AG04450 (cell line): ENCODE measurements at regions not wholly inside any gene's neighbourhood (a gene's known extent, or its start where the extent isn't known, plus 50 kb on each side); places are given as distances from the start of the nearest gene placed in this dataset.

Experiments
- CTCF ChIA-PET: fragments of 300-600, 350-600 bp; formaldehyde crosslinking; extraction: SDS; loops from one replicate; lab custom pipeline; 2022; ENCODE audit warnings: antibody characterized with exemption, inconsistent platforms; lab: Charles Lee
- POLR2A ChIA-PET: fragments of 350-600 bp; formaldehyde crosslinking; extraction: SDS; loops from one replicate; lab custom pipeline; 2021; ENCODE audit warnings: antibody characterized with exemption, inconsistent platforms; lab: Yijun Ruan, JAX
- DNase-seq: peaks from one replicate; pipeline ENCODE4 v3.0.0-alpha.2; 2011; ENCODE audit warnings: low read depth, low spot score
- H3K27ac ChIP-seq: one replicate; pipeline ENCODE4 v1.5.1; 2012; ENCODE audit warnings: low read depth, low read length, control low read depth
- H3K27me3 ChIP-seq: one replicate; pipeline ENCODE4 v1.6.0; 2012; ENCODE audit warnings: low read length; ENCODE audit not compliant: control insufficient read depth, insufficient read depth
- H3K4me3 ChIP-seq: 2 replicates; pipeline ENCODE4 v1.5.1; 2011; ENCODE audit warnings: mild to moderate bottlenecking, low read depth, low read length, control low read depth
- H3K9me3 ChIP-seq: 2 replicates; pipeline ENCODE4 v1.5.1; 2012; ENCODE audit warnings: low read length; ENCODE audit not compliant: control insufficient read depth, insufficient read depth
- CTCF ChIP-seq: IDR thresholded peaks from 2 replicates; pipeline ENCODE4 v1.5.1; 2011; ENCODE audit warnings: low read depth, low read length, control low read depth, inconsistent platforms

- TF ChIP-seq CTCF = no peak
- no peak overlapping the region for H3K4me3 ChIP-seq
- POLR2A ChIA-PET = no interaction called here
- H3K9me3 ChIP-seq = no peaks in the 10 kb centered on the region
- H3K27me3 ChIP-seq = peaks cover 2% of the 10 kb centered on the region
- DNase-seq = no peak
- no peak overlapping the region for H3K27ac ChIP-seq
- CTCF ChIA-PET = no interaction called here
Observed at GRCh38 chr11:31921081-31921480, 110.0 kb upstream of the PAX6 start.

GRCh38 chr11:31919175-31919574 is 108.1 kb upstream of the PAX6 start:
- H3K4me3 ChIP-seq = no peak overlapping the region
- no peak for DNase-seq
- no peak for TF ChIP-seq CTCF
- H3K9me3 ChIP-seq = no peaks in the 10 kb centered on the region
- peaks cover 2% of the 10 kb centered on the region for H3K27me3 ChIP-seq
- ChIA-PET POLR2A (no interaction called here), CTCF (no interaction called here)
- no peak overlapping the region for H3K27ac ChIP-seq

DNA sequence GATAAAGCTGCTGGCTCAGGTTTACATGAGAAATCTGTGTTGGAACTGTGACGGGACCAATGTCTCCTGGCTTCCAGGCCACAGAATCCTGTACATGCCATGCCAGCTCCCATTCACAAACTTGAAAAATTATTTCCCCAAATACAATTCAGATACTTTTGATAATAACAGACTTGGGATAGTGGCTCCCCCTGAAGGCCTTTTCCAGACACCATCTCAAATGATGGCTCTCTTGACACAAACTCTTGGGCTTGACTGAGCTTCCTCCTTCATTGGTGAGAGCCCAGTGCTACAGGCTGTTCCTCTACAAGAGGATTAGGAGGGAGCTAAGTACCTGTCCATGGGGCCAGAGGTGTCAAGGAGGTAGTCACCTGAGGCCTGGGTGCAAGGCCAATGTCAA is 104.7 kb upstream of the PAX6 start:
- Histone ChIP-seq H3K27ac (no peak overlapping the region), H3K9me3 (no peaks in the 10 kb centered on the region), H3K27me3 (no peaks in the 10 kb centered on the region), H3K4me3 (no peak overlapping the region)
- POLR2A ChIA-PET = no interaction called here
- CTCF ChIA-PET = interaction anchor here (0.9 kb wide), 1 partner anchor 45 kb away, joined by 3 read pairs; no protein-coding TSS in a partner anchor
- no peak for TF ChIP-seq CTCF
- no peak for DNase-seq

- H3K9me3 ChIP-seq = no peaks in the 10 kb centered on the region
- no peak for DNase-seq
- ChIA-PET POLR2A (no interaction called here), CTCF (no interaction called here)
- no peak overlapping the region for H3K27ac ChIP-seq
- H3K27me3 ChIP-seq = no peaks in the 10 kb centered on the region
- no peak for TF ChIP-seq CTCF
- no peak overlapping the region for H3K4me3 ChIP-seq
Observed at GRCh38 chr11:31913985-31914384, 102.9 kb upstream of the PAX6 start.

- H3K9me3 ChIP-seq = no peaks in the 10 kb centered on the region
- no peak for DNase-seq
- no peaks in the 10 kb centered on the region for H3K27me3 ChIP-seq
- no peak overlapping the region for H3K4me3 ChIP-seq
- TF ChIP-seq CTCF = no peak
- no peak overlapping the region for H3K27ac ChIP-seq
- POLR2A ChIA-PET = no interaction called here
- CTCF ChIA-PET = no interaction called here
Observed at GRCh38 chr11:31912808-31913207, 101.7 kb upstream of the PAX6 start.
